Endothelial cell of umbilical vein (primary cell): ENCODE measurements at regions not wholly inside any gene's neighbourhood (a gene's known extent, or its start where the extent isn't known, plus 50 kb on each side); places are given as distances from the start of the nearest gene placed in this dataset.

Source experiments
- BruUV-seq: library from RNA; stranded (reverse); fragments of 400-500 nt; replicated peaks from 2 replicates; lab custom pipeline; 2021; lab: Mats Ljungman, UMichigan
- CTCF ChIA-PET: fragments of 300-600, 350-600 bp; sonication (Branson Sonifier 250); formaldehyde crosslinking; loops from one replicate; lab custom pipeline; 2021; ENCODE audit warnings: antibody characterized with exemption, inconsistent platforms; lab: Charles Lee
- POLR2A ChIA-PET: fragments of 300-600, 350-600 bp; sonication (Branson Sonifier 250); formaldehyde crosslinking; loops from one replicate; lab custom pipeline; 2021; ENCODE audit warnings: antibody characterized with exemption, inconsistent platforms; lab: Charles Lee
- DNase-seq: peaks from one replicate; pipeline ENCODE4 v3.0.0-alpha.2; 2011; ENCODE audit warnings: low read depth, low spot score
- FAIRE-seq: peaks from 2 replicates; lab custom pipeline; 2011; peaks lifted over from hg19 to GRCh38; lab: Jason Lieb, UNC
- H2AFZ ChIP-seq: 2 replicates; pipeline ENCODE4 v1.6.0; 2012; ENCODE audit warnings: low read depth, low read length, control low read depth, inconsistent platforms
- H3K27ac ChIP-seq: 2 replicates; pipeline ENCODE4 v1.5.1; 2011; ENCODE audit warnings: low read depth, mild to moderate bottlenecking, control low read depth, low read length, moderate library complexity; ENCODE audit not compliant: insufficient read depth
- H3K27me3 ChIP-seq, 2 experiments: 2 replicates each; pipeline versions ENCODE4 v1.6.0 to v1.6.1; 2011; ENCODE audit warnings: low read length in 2 of 2, mixed read lengths in 1 of 2; ENCODE audit not compliant: control insufficient read depth in 2 of 2, insufficient read depth in 2 of 2
- H3K36me3 ChIP-seq, 2 experiments: 2 replicates in 1 of 2; 3 replicates in 1 of 2; pipeline ENCODE4 v1.5.1; 2011; ENCODE audit warnings: low read length in 2 of 2, mild to moderate bottlenecking in 1 of 2, moderate library complexity in 1 of 2; ENCODE audit not compliant: control insufficient read depth in 2 of 2, insufficient read depth in 2 of 2; ENCODE audit errors: extremely low read depth in 1 of 2
- H3K4me1 ChIP-seq: 3 replicates; pipeline ENCODE4 v1.5.1; 2011; ENCODE audit warnings: mild to moderate bottlenecking, low read length; ENCODE audit not compliant: control insufficient read depth, insufficient read depth; ENCODE audit errors: extremely low read depth
- H3K4me2 ChIP-seq: 2 replicates; pipeline ENCODE4 v1.6.1; 2011; ENCODE audit warnings: low read length, control low read depth, mixed read lengths; ENCODE audit not compliant: insufficient read depth
- H3K4me3 ChIP-seq, 3 experiments: fragments of 200-600 bp in 1 of 3; sonication (generic), shearing (Covaris generic) in 1 of 3; replicated peaks in 1 of 3; 2 replicates each; pipeline ENCODE4 v1.5.1; 2011 to 2016; ENCODE audit warnings: control low read depth in 3 of 3, low read length in 3 of 3, mild to moderate bottlenecking in 2 of 3, inconsistent platforms in 1 of 3, low read depth in 1 of 3, moderate library complexity in 1 of 3; ENCODE audit not compliant: insufficient read depth in 1 of 3
- H3K79me2 ChIP-seq: 2 replicates; pipeline ENCODE4 v1.6.0; 2012; ENCODE audit warnings: low read length, inconsistent platforms; ENCODE audit not compliant: control insufficient read depth, insufficient read depth
- H3K9ac ChIP-seq: replicated peaks from 2 replicates; pipeline ENCODE3; 2011; ENCODE audit warnings: low read length, control low read depth; ENCODE audit not compliant: insufficient read depth; ENCODE audit errors: extremely low read depth
- H3K9me1 ChIP-seq: replicated peaks from 3 replicates; pipeline ENCODE4 v1.6.0; 2011; ENCODE audit warnings: mild to moderate bottlenecking, low read length; ENCODE audit not compliant: control insufficient read depth, insufficient read depth; ENCODE audit errors: extremely low read depth
- H3K9me3 ChIP-seq: replicated peaks from 2 replicates; pipeline ENCODE4 v1.5.1; 2012; ENCODE audit warnings: low read length, inconsistent platforms; ENCODE audit not compliant: control insufficient read depth, insufficient read depth
- H4K20me1 ChIP-seq: replicated peaks from 2 replicates; pipeline ENCODE3; 2011; ENCODE audit warnings: mild to moderate bottlenecking, low read length; ENCODE audit not compliant: control insufficient read depth, insufficient read depth; ENCODE audit errors: extremely low read depth
- CTCF ChIP-seq, 2 donors: IDR thresholded peaks; 1 replicate in 1 of 2; 2 replicates in 1 of 2; pipeline ENCODE4 v1.5.1; 2011; ENCODE audit warnings: low read length in 2 of 2, mild to moderate bottlenecking in 2 of 2, moderate library complexity in 2 of 2, control low read depth in 1 of 2, inconsistent platforms in 1 of 2, low read depth in 1 of 2; ENCODE audit not compliant: insufficient read depth in 1 of 2; ENCODE audit errors: extremely low read depth in 1 of 2
- EZH2 ChIP-seq: IDR thresholded peaks from 2 replicates; pipeline ENCODE4 v1.6.1; 2012; ENCODE audit warnings: borderline replicate concordance, low read depth, mild to moderate bottlenecking, moderate library complexity, low read length, inconsistent platforms; ENCODE audit not compliant: severe bottlenecking
- FOS ChIP-seq: IDR thresholded peaks from 2 replicates; pipeline ENCODE4 v1.6.1; 2011; ENCODE audit warnings: mild to moderate bottlenecking, low read length, moderate library complexity, borderline replicate concordance; ENCODE audit not compliant: insufficient read depth
- GATA2 ChIP-seq: IDR thresholded peaks from 2 replicates; pipeline ENCODE4 v1.7.0; 2011; ENCODE audit warnings: low read depth, mild to moderate bottlenecking, moderate library complexity, mixed read lengths, low read length; ENCODE audit not compliant: insufficient read length, insufficient read depth
- JUN ChIP-seq: IDR thresholded peaks from 2 replicates; pipeline ENCODE4 v1.6.1; 2011; ENCODE audit warnings: borderline replicate concordance, low read depth; ENCODE audit not compliant: insufficient read length, insufficient read depth
- MYC ChIP-seq: IDR thresholded peaks from one replicate; pipeline ENCODE4 v1.6.1; 2011; ENCODE audit warnings: mild to moderate bottlenecking, low read depth, low read length
- POLR2A ChIP-seq: IDR thresholded peaks from 2 replicates; pipeline ENCODE4 v1.6.1; 2012; ENCODE audit warnings: low read depth, mild to moderate bottlenecking, control low read depth, low read length
- POLR2AphosphoS5 ChIP-seq: IDR thresholded peaks from 2 replicates; pipeline ENCODE4 v1.6.1; 2012; ENCODE audit warnings: low read depth, mild to moderate bottlenecking, control low read depth, low read length, moderate library complexity; ENCODE audit not compliant: insufficient read depth
- dilution Hi-C: fragments of 300-500 bp; cut with MboI; formaldehyde crosslinking; loops from one replicate; pipeline ENCODE4 v1.15.0; 2019; ENCODE audit warnings: low sequenced_read_pairs; ENCODE audit not compliant: extremely low pct_ligation_motif_present
- intact Hi-C: fragments of 100-400 bp; cut with micrococcal nuclease; formaldehyde crosslinking; loops from one replicate; pipeline ENCODE4 v1.10.0; 2022
- TF ChIP-seq, protein P1 (sequence below): IDR thresholded peaks from 2 replicates; pipeline ENCODE4 v1.6.1; 2011; ENCODE audit not compliant: insufficient read depth, insufficient read length

DNA sequence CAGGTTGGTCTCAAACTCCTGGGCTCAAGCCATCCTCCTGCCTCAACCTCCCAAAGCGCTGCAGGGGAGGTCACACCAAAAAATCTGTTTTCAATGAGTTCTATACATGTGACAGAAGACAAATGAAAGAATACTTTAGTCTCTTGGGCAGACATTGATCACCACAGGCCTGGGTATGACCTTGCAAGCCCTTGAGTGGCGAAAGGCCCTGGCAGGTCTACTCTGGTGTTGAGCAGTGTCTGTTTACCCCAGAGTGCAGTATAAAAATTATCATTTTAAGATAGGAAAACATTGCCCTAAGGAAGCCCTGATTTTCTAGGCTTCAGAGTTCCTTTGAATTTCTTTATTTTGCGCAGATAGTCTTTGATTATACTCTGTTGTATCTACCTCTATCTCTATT lies 61.6 kb upstream of the GBE1 start:
- dilution Hi-C loops (no loop called here), intact Hi-C loops (no loop called here)
- Histone ChIP-seq H3K4me3 (no peak overlapping the region), H3K27ac (no peak overlapping the region), H3K9me3 (no peaks in the 10 kb centered on the region), H2AFZ (no peak overlapping the region), H3K27me3 (no peaks in the 10 kb centered on the region), H3K9me1 (no peaks in the 10 kb centered on the region), H3K4me2 (no peak overlapping the region), H4K20me1 (no peaks in the 10 kb centered on the region), H3K9ac (no peak overlapping the region), H3K79me2 (no peaks in the 10 kb centered on the region), H3K36me3 (no peaks in the 10 kb centered on the region), H3K4me1 (no peaks in the 10 kb centered on the region)
- POLR2A ChIA-PET = no interaction called here
- FAIRE-seq = no peak
- BruUV-seq = no TSS peak
- CTCF ChIA-PET = no interaction called here
- DNase-seq = no peak
- TF ChIP-seq JUN (no peak), EZH2 (no peak), POLR2AphosphoS5 (no peak), CTCF (IDR thresholded peaks at IDR 0.05; ENCODE audit: extremely low read depth in 1 of 2, insufficient read depth in 1 of 2, low read depth in 1 of 2, low read length in 2 of 2) (no peak), GATA2 (no peak), MYC (no peak), POLR2A (no peak), FOS (no peak)
- TF ChIP-seq, protein P1, sequence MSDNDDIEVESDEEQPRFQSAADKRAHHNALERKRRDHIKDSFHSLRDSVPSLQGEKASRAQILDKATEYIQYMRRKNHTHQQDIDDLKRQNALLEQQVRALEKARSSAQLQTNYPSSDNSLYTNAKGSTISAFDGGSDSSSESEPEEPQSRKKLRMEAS = no peak
